Transverse colon (tissue), 4 donors: ENCODE measurements at regions not wholly inside any gene's neighbourhood (a gene's known extent, or its start where the extent isn't known, plus 50 kb on each side); places are given as distances from the start of the nearest gene placed in this dataset.

Experiments used
- DNase-seq: peaks from one replicate; pipeline ENCODE4 v3.0.0-alpha.2; 2019
- H3K27ac ChIP-seq, 4 donors: fragments of 200-600 bp; sonication (generic); 2 replicates each; pipeline ENCODE4 v1.5.1; 2016 to 2018; ENCODE audit warnings: inconsistent platforms in 4 of 4
- H3K27me3 ChIP-seq: fragments of 200-600 bp; sonication (generic); 2 replicates; pipeline ENCODE4 v1.5.1; 2017; ENCODE audit warnings: inconsistent platforms
- H3K36me3 ChIP-seq, 4 donors: fragments of 200-600 bp; sonication (generic); 2 replicates each; pipeline ENCODE4 v1.5.1; 2017 to 2019; ENCODE audit warnings: inconsistent platforms in 4 of 4
- H3K4me1 ChIP-seq, 4 donors: fragments of 200-600 bp; sonication (generic); 2 replicates each; pipeline ENCODE4 v1.5.1; 2017 to 2020; ENCODE audit warnings: inconsistent platforms in 4 of 4
- H3K4me3 ChIP-seq, 4 donors: fragments of 200-600 bp; sonication (generic); 1 replicate in 1 of 4; 2 replicates in 3 of 4; pipeline versions ENCODE4 v1.5.1 to v1.6.1; 2017 to 2019; ENCODE audit warnings: inconsistent platforms in 4 of 4
- H3K9me3 ChIP-seq, 2 donors: fragments of 200-600 bp; sonication (generic); 2 replicates each; pipeline ENCODE4 v1.5.1; 2017 to 2019; ENCODE audit warnings: inconsistent platforms in 2 of 2
- CTCF ChIP-seq, 5 experiments: fragments of 200-600 bp in 3 of 5; fragments of 450-650 bp in 2 of 5; sonication (generic) in 3 of 5; IDR thresholded peaks; 1 replicate in 2 of 5; 2 replicates in 3 of 5; pipeline ENCODE4 v1.5.1; 2016 to 2017; ENCODE audit warnings: antibody characterized with exemption in 5 of 5, inconsistent platforms in 3 of 5, mild to moderate bottlenecking in 2 of 5, moderate library complexity in 1 of 5
- EP300 ChIP-seq: sonication (generic); formaldehyde crosslinking; IDR thresholded peaks from one replicate; pipeline ENCODE4 v1.6.1; 2017; ENCODE audit warnings: antibody characterized with exemption, low read depth
- POLR2A ChIP-seq: fragments of 450-650 bp; IDR thresholded peaks from one replicate; pipeline ENCODE4 v1.6.1; 2016; ENCODE audit warnings: antibody characterized with exemption, mild to moderate bottlenecking, moderate library complexity
- POLR2AphosphoS5 ChIP-seq, 3 donors: sonication (generic); formaldehyde crosslinking; IDR thresholded peaks; one replicate each; pipeline ENCODE4 v1.6.1; 2016; ENCODE audit warnings: antibody characterized with exemption in 3 of 3
- WGBS, 2 donors: methylation state at CpG; one replicate each; pipeline ENCODE4 v1.1.5; 2018; ENCODE audit warnings: low coverage in 1 of 2; 5-methylcytosine and 5-hydroxymethylcytosine counted together
- in situ Hi-C, 4 donors: fragments of 200-750 bp; cut with MboI; loops; one replicate each; pipeline versions ENCODE4 v1.15.0 to v1.15.1; 2017; ENCODE audit warnings: low sequenced_read_pairs in 3 of 4, low pct_ligation_motif_present in 1 of 4, low pct_unique_long_range_greater_than_20kb in 1 of 4
- intact Hi-C: fragments of 100-400 bp; cut with DNase I; formaldehyde crosslinking; loops from one replicate; pipeline ENCODE4 v1.15.1; 2023; ENCODE audit warnings: low total_unique reads

- no peaks in the 10 kb centered on the region for H3K36me3 ChIP-seq
- intact Hi-C loops = no loop called here
- H3K9me3 ChIP-seq = no peaks in the 10 kb centered on the region
- 74% methylated on average over 2 of the region's 2 CpGs; no CpG with 5 or more reads in 1 of the 2 donors for WGBS, 2 donors
- H3K4me1 ChIP-seq = no peaks in the 10 kb centered on the region
- TF ChIP-seq CTCF (IDR thresholded peaks at IDR 0.05) = no peak
- no peak for TF ChIP-seq POLR2A
- TF ChIP-seq POLR2AphosphoS5 (IDR thresholded peaks at IDR 0.05) = no peak
- TF ChIP-seq EP300 = no peak
- no peak overlapping the region for H3K27ac ChIP-seq
- in situ Hi-C loops = no loop called here
- no peak overlapping the region for H3K4me3 ChIP-seq
- H3K27me3 ChIP-seq = no peaks in the 10 kb centered on the region
- no peak for DNase-seq
Measured at GRCh38 chr1:218916720-218917119, 257.0 kb upstream of the LYPLAL1 start.

GRCh38 chr1:218917656-218918055 is 256.0 kb upstream of the LYPLAL1 start:
- 42 to 54% methylated on average over 1 of the region's 1 CpG for WGBS, 2 donors
- no peak for TF ChIP-seq CTCF (IDR thresholded peaks at IDR 0.05)
- TF ChIP-seq POLR2AphosphoS5 (IDR thresholded peaks at IDR 0.05) = no peak
- TF ChIP-seq POLR2A = no peak
- TF ChIP-seq EP300 = no peak
- in situ Hi-C loops = no loop called here

GRCh38 chr1:218925777-218926176 is 247.9 kb upstream of the LYPLAL1 start:
- no peak overlapping the region for H3K4me3 ChIP-seq
- no peaks in the 10 kb centered on the region for H3K36me3 ChIP-seq
- in situ Hi-C loops = no loop called here
- intact Hi-C loops = no loop called here
- WGBS, 2 donors = 59 to 65% methylated on average over 2 of the region's 2 CpGs
- H3K4me1 ChIP-seq = no peaks in the 10 kb centered on the region
- no peak overlapping the region for H3K27ac ChIP-seq
- no peaks in the 10 kb centered on the region for H3K27me3 ChIP-seq
- TF ChIP-seq POLR2A = no peak
- no peak for TF ChIP-seq POLR2AphosphoS5 (IDR thresholded peaks at IDR 0.05)
- no peak for TF ChIP-seq EP300
- TF ChIP-seq CTCF (IDR thresholded peaks at IDR 0.05) = no peak
- DNase-seq = no peak
- no peaks in the 10 kb centered on the region for H3K9me3 ChIP-seq

More at GRCh38 chr1:218917656-218918055, 256.0 kb upstream of the LYPLAL1 start:
- DNase-seq = no peak
- intact Hi-C loops = no loop called here
- H3K27me3 ChIP-seq = no peaks in the 10 kb centered on the region
- H3K36me3 ChIP-seq = no peaks in the 10 kb centered on the region
- H3K4me1 ChIP-seq = no peaks in the 10 kb centered on the region
- H3K4me3 ChIP-seq = no peak overlapping the region
- no peaks in the 10 kb centered on the region for H3K9me3 ChIP-seq
- no peak overlapping the region for H3K27ac ChIP-seq

- no peak for DNase-seq
- Histone ChIP-seq H3K27me3 (no peaks in the 10 kb centered on the region), H3K4me1 (no peaks in the 10 kb centered on the region), H3K36me3 (no peaks in the 10 kb centered on the region), H3K4me3 (no peak overlapping the region), H3K27ac (no peak overlapping the region), H3K9me3 (no peaks in the 10 kb centered on the region)
- intact Hi-C loops (no loop called here), in situ Hi-C loops (no loop called here)
- no peak for TF ChIP-seq POLR2A
- TF ChIP-seq EP300 = no peak
- WGBS, 2 donors = 79 to 94% methylated on average over 2 of the region's 2 CpGs
Measured at GRCh38 chr1:218926631-218927030, 247.0 kb upstream of the LYPLAL1 start.

GRCh38 chr1:218930000-218930399 is 243.7 kb upstream of the LYPLAL1 start:
- Histone ChIP-seq H3K36me3 (no peaks in the 10 kb centered on the region), H3K4me3 (no peak overlapping the region), H3K9me3 (no peaks in the 10 kb centered on the region), H3K4me1 (no peaks in the 10 kb centered on the region), H3K27ac (no peak overlapping the region), H3K27me3 (no peaks in the 10 kb centered on the region)
- WGBS, 2 donors = 63 to 75% methylated on average over 3 of the region's 3 CpGs
- intact Hi-C loops = no loop called here
- DNase-seq = no peak
- TF ChIP-seq CTCF (IDR thresholded peaks at IDR 0.05) (no peak), POLR2AphosphoS5 (IDR thresholded peaks at IDR 0.05) (no peak), EP300 (no peak), POLR2A (no peak)
- in situ Hi-C loops = no loop called here
